ENCODE measurements at regions not wholly inside any gene's neighbourhood (a gene's known extent, or its start where the extent isn't known, plus 50 kb on each side); places are given as distances from the start of the nearest gene placed in this dataset.

- no peak for TF ChIP-seq CTCF (conservative IDR thresholded peaks at IDR 0.05; ENCODE audit: low read depth, low read length)
- H3K4me3 ChIP-seq (ENCODE audit: low read depth, low read length), result no peak overlapping the region
- no peak for DNase-seq (ENCODE audit: low read depth)
Measured at GRCh38 chr6:47977314-47977713, 133.7 kb downstream of the PTCHD4 start.

DNA sequence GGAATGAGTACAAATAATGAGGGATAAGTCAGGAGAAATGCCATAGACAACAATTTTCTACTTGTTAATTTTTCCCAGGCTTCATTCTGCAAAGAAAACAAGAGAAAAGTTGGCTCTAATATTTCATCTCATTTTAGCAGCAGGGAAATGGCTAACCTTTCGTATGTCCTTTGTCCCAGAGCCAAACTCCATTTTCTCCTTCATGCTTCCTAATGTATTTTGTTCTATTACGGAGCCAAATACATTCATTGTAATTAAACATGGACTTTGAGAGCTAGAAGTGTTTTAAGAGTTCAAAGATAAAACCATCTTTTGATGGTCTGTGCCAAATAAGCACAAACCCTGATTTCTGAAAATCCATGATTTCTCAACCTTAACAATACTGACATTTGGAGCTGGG lies 136.9 kb downstream of the PTCHD4 start:
- TF ChIP-seq CTCF (conservative IDR thresholded peaks at IDR 0.05; ENCODE audit: low read depth, low read length), result no peak
- no peak for DNase-seq (ENCODE audit: low read depth)
- no peak overlapping the region for H3K4me3 ChIP-seq (ENCODE audit: low read depth, low read length)

DNA sequence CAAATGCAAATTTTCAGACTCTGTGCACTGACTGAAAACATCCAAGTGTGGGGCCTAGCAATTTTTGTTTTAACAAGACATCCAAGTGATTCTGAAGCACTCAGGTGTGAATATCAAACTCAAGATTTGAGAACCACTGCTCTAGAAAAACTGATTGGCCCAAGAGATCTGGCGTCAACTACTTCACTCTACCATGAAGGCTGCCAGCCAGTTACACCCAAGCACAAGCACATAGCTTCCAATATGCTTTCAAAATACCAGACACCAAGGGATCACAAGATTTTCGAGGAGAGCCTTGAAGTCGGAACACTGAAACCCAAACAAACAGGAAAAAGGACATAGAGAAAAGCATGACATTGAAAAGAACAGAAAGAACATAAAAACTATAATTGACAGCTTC lies 140.2 kb downstream of the PTCHD4 start:
- TF ChIP-seq CTCF (conservative IDR thresholded peaks at IDR 0.05; ENCODE audit: low read depth, low read length), result no peak
- H3K4me3 ChIP-seq (ENCODE audit: low read depth, low read length), result no peak overlapping the region
- no peak for DNase-seq (ENCODE audit: low read depth)

- TF ChIP-seq CTCF (conservative IDR thresholded peaks at IDR 0.05; ENCODE audit: low read depth, low read length), result no peak
- no peak overlapping the region for H3K4me3 ChIP-seq (ENCODE audit: low read depth, low read length)
- no peak for DNase-seq (ENCODE audit: low read depth)
Measured at GRCh38 chr6:47967843-47968242, 143.2 kb downstream of the PTCHD4 start.

DNA sequence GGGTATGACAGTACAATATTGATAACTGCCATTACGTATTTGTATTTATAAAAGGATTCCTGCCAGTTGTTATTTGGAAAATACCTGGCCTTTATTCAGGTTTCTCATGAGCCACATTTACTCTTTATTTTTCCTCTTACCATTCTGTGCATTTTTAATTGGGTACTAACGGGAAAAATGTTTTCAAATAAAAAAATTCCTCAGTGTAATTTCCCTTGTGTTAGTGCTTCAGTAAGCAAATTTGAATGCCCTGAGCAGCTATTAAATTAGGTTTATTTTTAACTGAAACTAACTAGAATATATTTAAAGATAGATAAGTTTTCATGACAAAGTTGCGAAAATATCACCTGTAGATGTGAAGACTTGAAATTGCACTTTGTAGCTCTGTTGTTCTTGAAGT lies 146.0 kb downstream of the PTCHD4 start:
- DNase-seq (ENCODE audit: low read depth), result no peak
- TF ChIP-seq CTCF (conservative IDR thresholded peaks at IDR 0.05; ENCODE audit: low read depth, low read length), result no peak
- no peak overlapping the region for H3K4me3 ChIP-seq (ENCODE audit: low read depth, low read length)

DNA sequence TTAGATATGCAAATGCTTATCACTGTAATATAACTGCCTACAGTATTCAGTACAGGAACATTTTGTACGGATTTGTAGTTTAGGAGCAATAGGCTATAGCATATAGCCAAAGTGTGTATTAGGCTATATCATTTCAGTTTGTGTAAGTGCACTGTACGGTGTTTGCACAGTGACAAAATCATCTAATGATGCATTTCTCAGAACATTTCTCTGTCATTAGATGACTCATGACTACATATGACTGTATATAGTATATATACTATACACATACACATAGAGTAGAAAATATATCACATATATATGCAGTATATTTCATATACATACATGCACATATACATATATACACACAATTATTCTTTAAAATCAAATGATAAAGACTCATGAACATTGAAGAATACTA lies 158.4 kb downstream of the PTCHD4 start:
- DNase-seq (ENCODE audit: low read depth), result no peak
- no peak for TF ChIP-seq CTCF (conservative IDR thresholded peaks at IDR 0.05; ENCODE audit: low read depth, low read length)
- H3K4me3 ChIP-seq (ENCODE audit: low read depth, low read length), result no peak overlapping the region

DNA sequence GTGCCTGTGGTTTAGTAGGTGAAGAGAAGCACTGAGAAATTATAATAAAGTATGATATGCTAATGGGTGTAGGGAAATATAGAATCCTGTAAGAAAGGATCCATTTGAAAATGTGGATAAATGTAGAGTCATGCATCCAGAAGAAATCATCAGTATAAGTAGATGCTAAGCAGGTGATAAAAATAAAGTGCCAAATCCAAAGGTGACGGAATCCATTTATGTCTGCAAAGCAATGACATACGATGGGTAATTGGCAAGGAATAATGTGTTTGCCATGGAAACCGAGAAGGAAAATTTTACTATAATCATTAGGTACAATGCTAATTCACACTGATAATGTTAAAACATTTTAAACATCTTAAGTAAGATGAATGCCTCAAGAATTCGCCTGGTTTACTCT lies 163.0 kb downstream of the OPN5 start:
- no peak overlapping the region for H3K4me3 ChIP-seq (ENCODE audit: low read depth, low read length)
- no peak for DNase-seq (ENCODE audit: low read depth)
- TF ChIP-seq CTCF (conservative IDR thresholded peaks at IDR 0.05; ENCODE audit: low read depth, low read length), result no peak

Data from epithelial cell of proximal tubule (primary cell).